ENCODE measurements at regions not wholly inside any gene's neighbourhood (a gene's known extent, or its start where the extent isn't known, plus 50 kb on each side); places are given as distances from the start of the nearest gene placed in this dataset.

DNA sequence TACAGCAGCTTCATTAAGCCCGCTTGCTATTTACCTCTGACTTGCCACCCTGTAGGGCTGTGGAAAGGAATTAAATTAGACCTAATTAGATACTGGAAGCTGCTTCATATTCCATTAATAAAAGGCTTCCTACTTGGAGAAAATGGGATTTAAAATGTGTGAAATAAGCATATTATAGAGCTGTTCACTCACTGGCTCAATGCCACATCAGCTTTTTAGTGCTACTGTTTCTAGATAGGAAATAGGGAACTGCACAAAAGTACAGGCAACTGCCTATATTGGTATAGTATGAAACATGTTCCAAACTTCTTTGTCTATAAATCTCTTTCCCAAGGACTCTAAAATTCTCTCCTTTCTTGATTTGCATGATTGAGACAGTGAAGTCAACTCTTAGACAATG is 407.9 kb upstream of the AADAT start:
- H3K4me3 Mint-ChIP-seq (ENCODE audit: low read depth, unreplicated experiment): peak overlapping the region; percentile 76
- no peaks in the 10 kb centered on the region for H3K9me3 Mint-ChIP-seq (ENCODE audit: low read depth, unreplicated experiment)
- DNase-seq: no peak
- TF ChIP-seq, protein P1, sequence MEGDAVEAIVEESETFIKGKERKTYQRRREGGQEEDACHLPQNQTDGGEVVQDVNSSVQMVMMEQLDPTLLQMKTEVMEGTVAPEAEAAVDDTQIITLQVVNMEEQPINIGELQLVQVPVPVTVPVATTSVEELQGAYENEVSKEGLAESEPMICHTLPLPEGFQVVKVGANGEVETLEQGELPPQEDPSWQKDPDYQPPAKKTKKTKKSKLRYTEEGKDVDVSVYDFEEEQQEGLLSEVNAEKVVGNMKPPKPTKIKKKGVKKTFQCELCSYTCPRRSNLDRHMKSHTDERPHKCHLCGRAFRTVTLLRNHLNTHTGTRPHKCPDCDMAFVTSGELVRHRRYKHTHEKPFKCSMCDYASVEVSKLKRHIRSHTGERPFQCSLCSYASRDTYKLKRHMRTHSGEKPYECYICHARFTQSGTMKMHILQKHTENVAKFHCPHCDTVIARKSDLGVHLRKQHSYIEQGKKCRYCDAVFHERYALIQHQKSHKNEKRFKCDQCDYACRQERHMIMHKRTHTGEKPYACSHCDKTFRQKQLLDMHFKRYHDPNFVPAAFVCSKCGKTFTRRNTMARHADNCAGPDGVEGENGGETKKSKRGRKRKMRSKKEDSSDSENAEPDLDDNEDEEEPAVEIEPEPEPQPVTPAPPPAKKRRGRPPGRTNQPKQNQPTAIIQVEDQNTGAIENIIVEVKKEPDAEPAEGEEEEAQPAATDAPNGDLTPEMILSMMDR (IDR thresholded peaks at IDR 0.05; ENCODE audit: unreplicated experiment): no peak
- peak overlapping the region; percentile 67 for H3K27ac Mint-ChIP-seq (ENCODE audit: unreplicated experiment)
- BruUV-seq (replicated peaks): no TSS peak
- no peaks in the 10 kb centered on the region for H3K27me3 Mint-ChIP-seq (ENCODE audit: unreplicated experiment)
- CTCF ChIA-PET: interaction anchor here (1.1 to 1.9 kb wide), 2 partner anchors 238 to 299 kb away, joined by 5 to 9 read pairs; no protein-coding TSS in a partner anchor
- intact Hi-C loops (cut with micrococcal nuclease; ENCODE audit: unreplicated experiment): loop anchor here (2.0 to 5.0 kb wide), 3 partner anchors 95 to 300 kb away; no protein-coding TSS in a partner anchor
- H3K36me3 Mint-ChIP-seq (ENCODE audit: insufficient read depth, unreplicated experiment): no peaks in the 10 kb centered on the region
- no peaks in the 10 kb centered on the region for H3K4me1 Mint-ChIP-seq (ENCODE audit: low read depth, unreplicated experiment)

GRCh38 chr4:170497112-170497511 is 407.4 kb upstream of the AADAT start:
- H3K4me3 Mint-ChIP-seq (ENCODE audit: low read depth, unreplicated experiment): peak overlapping the region; percentile 76
- no peaks in the 10 kb centered on the region for H3K27me3 Mint-ChIP-seq (ENCODE audit: unreplicated experiment)
- peak overlapping the region; percentile 67 for H3K27ac Mint-ChIP-seq (ENCODE audit: unreplicated experiment)
- intact Hi-C loops (cut with micrococcal nuclease; ENCODE audit: unreplicated experiment): loop anchor here (2.0 to 5.0 kb wide), 3 partner anchors 95 to 300 kb away; no protein-coding TSS in a partner anchor
- no peaks in the 10 kb centered on the region for H3K4me1 Mint-ChIP-seq (ENCODE audit: low read depth, unreplicated experiment)
- H3K36me3 Mint-ChIP-seq (ENCODE audit: insufficient read depth, unreplicated experiment): no peaks in the 10 kb centered on the region
- TF ChIP-seq, protein P1 (IDR thresholded peaks at IDR 0.05; ENCODE audit: unreplicated experiment): no peak
- CTCF ChIA-PET: interaction anchor here (1.1 to 1.9 kb wide), 2 partner anchors 237 to 299 kb away, joined by 5 to 9 read pairs; no protein-coding TSS in a partner anchor
- no peaks in the 10 kb centered on the region for H3K9me3 Mint-ChIP-seq (ENCODE audit: low read depth, unreplicated experiment)
- peak; percentile 38 for DNase-seq
- no TSS peak for BruUV-seq (replicated peaks)

DNA sequence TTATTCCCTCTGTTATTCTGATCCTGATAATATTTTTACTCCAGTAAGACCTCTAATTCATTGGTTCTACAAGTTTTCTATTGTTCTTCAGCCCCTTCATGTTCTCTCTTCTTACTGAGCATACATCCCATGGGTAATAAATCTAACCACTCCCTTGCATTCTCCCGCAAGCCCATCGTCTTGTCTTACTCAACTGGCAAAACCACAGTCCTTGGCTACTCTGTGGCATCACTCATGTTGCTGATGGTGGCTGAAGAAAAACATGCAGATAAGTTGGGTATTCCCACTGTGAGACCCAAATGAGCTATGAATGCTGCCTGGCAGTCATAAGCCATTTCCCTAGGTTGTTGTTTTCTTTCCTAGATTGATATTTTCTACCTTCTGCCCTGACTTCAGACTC is 402.2 kb upstream of the AADAT start:
- TF ChIP-seq, protein P1 (IDR thresholded peaks at IDR 0.05; ENCODE audit: unreplicated experiment): no peak
- Mint-ChIP-seq H3K4me1 (ENCODE audit: low read depth, unreplicated experiment) (no peaks in the 10 kb centered on the region), H3K27me3 (ENCODE audit: unreplicated experiment) (no peaks in the 10 kb centered on the region), H3K4me3 (ENCODE audit: low read depth, unreplicated experiment) (no peak overlapping the region), H3K9me3 (ENCODE audit: low read depth, unreplicated experiment) (no peaks in the 10 kb centered on the region), H3K36me3 (ENCODE audit: insufficient read depth, unreplicated experiment) (no peaks in the 10 kb centered on the region), H3K27ac (ENCODE audit: unreplicated experiment) (no peak overlapping the region)
- no TSS peak for BruUV-seq (replicated peaks)
- no peak for DNase-seq
- CTCF ChIA-PET: no interaction called here
- intact Hi-C loops (cut with micrococcal nuclease; ENCODE audit: unreplicated experiment): no loop called here

DNA sequence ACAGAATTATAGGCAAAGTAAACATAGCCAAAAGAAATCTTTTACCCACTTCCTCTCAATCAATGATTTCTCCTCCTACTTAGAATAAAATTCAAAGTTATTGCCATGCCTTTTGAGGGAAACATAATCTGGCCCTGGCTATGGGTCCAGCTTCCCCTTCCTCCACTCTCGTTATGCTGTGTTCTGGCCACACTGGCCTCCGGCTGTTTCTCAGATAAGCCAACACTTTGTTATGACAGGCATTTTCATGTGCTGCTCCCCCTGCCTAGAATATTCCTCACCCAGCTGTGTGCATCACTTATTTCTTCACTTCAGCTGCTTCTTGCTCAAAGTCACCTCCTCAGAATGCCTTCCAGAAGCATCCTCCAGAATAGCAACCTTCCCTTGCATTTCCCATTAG is 386.6 kb upstream of the AADAT start:
- TF ChIP-seq, protein P1 (IDR thresholded peaks at IDR 0.05; ENCODE audit: unreplicated experiment): no peak
- no peaks in the 10 kb centered on the region for H3K36me3 Mint-ChIP-seq (ENCODE audit: insufficient read depth, unreplicated experiment)
- CTCF ChIA-PET: no interaction called here

More for the DNA sequence above, 386.6 kb upstream of the AADAT start:
- no peak overlapping the region for H3K4me3 Mint-ChIP-seq (ENCODE audit: low read depth, unreplicated experiment)
- no peak overlapping the region for H3K27ac Mint-ChIP-seq (ENCODE audit: unreplicated experiment)
- no TSS peak for BruUV-seq (replicated peaks)
- H3K4me1 Mint-ChIP-seq (ENCODE audit: low read depth, unreplicated experiment): peaks cover 9% of the 10 kb centered on the region
- intact Hi-C loops (cut with micrococcal nuclease; ENCODE audit: unreplicated experiment): no loop called here
- no peaks in the 10 kb centered on the region for H3K27me3 Mint-ChIP-seq (ENCODE audit: unreplicated experiment)
- no peak for DNase-seq
- H3K9me3 Mint-ChIP-seq (ENCODE audit: low read depth, unreplicated experiment): no peaks in the 10 kb centered on the region
